Upper lobe of right lung (tissue), 1 donor: ENCODE measurements at regions not wholly inside any gene's neighbourhood (a gene's known extent, or its start where the extent isn't known, plus 50 kb on each side); places are given as distances from the start of the nearest gene placed in this dataset. TPM values are rescaled to one million over a fixed set of nuclear protein-coding genes. Genes with fewer than 3 reads are reported as not detected.
"Not testable (repeated sequence)": the region's sequence is repeated elsewhere in the genome, so short reads cannot be mapped to it uniquely, and the experiment has no call there.

Source experiments
- ATAC-seq: fragments of 200-7000 bp; cut with Tn5 transposase; one replicate; pipeline ENCODE4 v1.9.1; 2020; ENCODE audit warnings: mild to moderate bottlenecking, moderate library complexity
- DNase-seq: peaks from one replicate; pipeline ENCODE4 v3.0.0-alpha.2; 2020
- H3K27ac ChIP-seq: fragments of 200-600 bp; one replicate; pipeline ENCODE4 v1.8.0; 2022
- H3K27me3 ChIP-seq: fragments of 200-600 bp; one replicate; pipeline ENCODE4 v1.8.0; 2022; ENCODE audit warnings: mild to moderate bottlenecking
- H3K36me3 ChIP-seq: fragments of 200-600 bp; one replicate; pipeline ENCODE4 v1.8.0; 2022
- H3K4me1 ChIP-seq: fragments of 200-600 bp; one replicate; pipeline ENCODE4 v1.8.0; 2022
- H3K4me3 ChIP-seq: fragments of 200-600 bp; one replicate; pipeline ENCODE4 v1.8.0; 2022; ENCODE audit warnings: mild to moderate bottlenecking
- H3K9me3 ChIP-seq: fragments of 200-600 bp; one replicate; pipeline ENCODE4 v1.8.0; 2022
- intact Hi-C: fragments of 100-400 bp; cut with DNase I; formaldehyde crosslinking; loops from one replicate; pipeline ENCODE4 v1.11.0; 2022
- microRNA-seq: library from miRNA; unstranded; fragments of <30 nt; microRNA quantifications from one replicate; pipeline ENCODE4 v1.2.0, GENCODE V29; 2020; ENCODE audit warnings: borderline microRNAs expressed
- donor health status: DM: no; HTN: yes; CAD: no; lungs with severe emphysema.

- DNase-seq, result not testable (repeated sequence)
Observed at GRCh38 chr15:22002711-22003110, 77.6 kb upstream of the OR4M2 start.

GRCh38 chr15:21989117-21989516, 91.2 kb upstream of the OR4M2 start:
- DNase-seq, intact Hi-C loops, H3K36me3 ChIP-seq, H3K4me3 ChIP-seq, H3K27me3 ChIP-seq, H3K27ac ChIP-seq, H3K9me3 ChIP-seq, H3K4me1 ChIP-seq, ATAC-seq: not testable (repeated sequence)

More at GRCh38 chr15:22002711-22003110, 77.6 kb upstream of the OR4M2 start:
- H3K4me3 ChIP-seq, H3K36me3 ChIP-seq, H3K27me3 ChIP-seq, H3K4me1 ChIP-seq, H3K27ac ChIP-seq, ATAC-seq, intact Hi-C loops, H3K9me3 ChIP-seq: not testable (repeated sequence)

GRCh38 chr15:21983820-21984219, 96.5 kb upstream of the OR4M2 start:
- ATAC-seq, result peak; percentile 67
- H3K27ac ChIP-seq, H3K4me3 ChIP-seq, intact Hi-C loops, H3K4me1 ChIP-seq, DNase-seq, H3K9me3 ChIP-seq, H3K27me3 ChIP-seq, H3K36me3 ChIP-seq: not testable (repeated sequence)

- not testable (repeated sequence) for H3K27ac ChIP-seq
Observed at GRCh38 chr15:21979960-21980359, 100.4 kb upstream of the OR4M2 start.

GRCh38 chr15:21953713-21954112, 76.2 kb upstream of the POTEB start:
- ATAC-seq, result peak; percentile 19

More at GRCh38 chr15:21979960-21980359, 100.4 kb upstream of the OR4M2 start:
- H3K36me3 ChIP-seq, intact Hi-C loops, H3K27me3 ChIP-seq, H3K9me3 ChIP-seq, ATAC-seq, H3K4me1 ChIP-seq, H3K4me3 ChIP-seq, DNase-seq: not testable (repeated sequence)

GRCh38 chr15:21940302-21940701, 62.8 kb upstream of the POTEB start:
- H3K4me3 ChIP-seq, intact Hi-C loops, H3K4me1 ChIP-seq, H3K9me3 ChIP-seq, H3K27ac ChIP-seq, H3K36me3 ChIP-seq, H3K27me3 ChIP-seq, ATAC-seq, DNase-seq: not testable (repeated sequence)

More at GRCh38 chr15:21953713-21954112, 76.2 kb upstream of the POTEB start:
- H3K9me3 ChIP-seq, intact Hi-C loops, H3K27me3 ChIP-seq, H3K36me3 ChIP-seq, H3K4me3 ChIP-seq, DNase-seq, H3K27ac ChIP-seq, H3K4me1 ChIP-seq: not testable (repeated sequence)

Small RNA genes in the stretch of these regions (microRNA-seq; reads per million reads assigned to microRNA genes)
- not detected for gene MIR5701-3
